K562 (cell line): ENCODE measurements at regions not wholly inside any gene's neighbourhood (a gene's known extent, or its start where the extent isn't known, plus 50 kb on each side); places are given as distances from the start of the nearest gene placed in this dataset.

Experiments
- ARHGAP35 ChIP-seq: fragments of 450-650 bp; IDR thresholded peaks from 2 replicates; pipeline ENCODE4 v1.6.1; 2018; ENCODE audit not compliant: partially characterized antibody
- CREM ChIP-seq: IDR thresholded peaks from 2 replicates; pipeline ENCODE4 v1.6.1; 2014; ENCODE audit warnings: antibody characterized with exemption, low read depth
- HOXB6 ChIP-seq: fragments of 250-450 bp; sonication (Bioruptor Pico); IDR thresholded peaks from 2 replicates; pipeline ENCODE4 v1.5.1; 2022; ENCODE audit warnings: mild to moderate bottlenecking, borderline replicate concordance
- NCOA1 ChIP-seq: fragments of 450-650 bp; IDR thresholded peaks from 2 replicates; pipeline ENCODE4 v1.6.1; 2016; ENCODE audit warnings: low read depth
- SPI1 ChIP-seq: IDR thresholded peaks from 2 replicates; pipeline ENCODE4 v1.6.1; 2011; ENCODE audit warnings: low read depth, low read length, control low read depth, borderline replicate concordance
- TARDBP ChIP-seq: fragments of 450-650 bp; IDR thresholded peaks from 2 replicates; pipeline ENCODE4 v1.6.1; 2016
- YY1 ChIP-seq, 3 experiments: IDR thresholded peaks; 2 replicates each; pipeline ENCODE4 v1.6.1; 2011; ENCODE audit warnings: low read length in 2 of 3, mild to moderate bottlenecking in 2 of 3, moderate library complexity in 2 of 3, borderline replicate concordance in 1 of 3, control low read depth in 1 of 3, low read depth in 1 of 3; ENCODE audit not compliant: insufficient read depth in 3 of 3, insufficient replicate concordance in 2 of 3, control insufficient read depth in 1 of 3, insufficient read length in 1 of 3; ENCODE audit errors: extremely low read depth in 1 of 3
- ZFPM2 ChIP-seq: fragments of 250-450 bp; sonication (Bioruptor Pico); IDR thresholded peaks from 2 replicates; pipeline ENCODE4 v1.5.1; 2022; ENCODE audit warnings: mild to moderate bottlenecking
- ZNF586 ChIP-seq: fragments of 450-650 bp; formaldehyde crosslinking; conservative IDR thresholded peaks from 2 replicates; pipeline ENCODE4 v1.4.0; 2020; ENCODE audit warnings: mild to moderate bottlenecking, moderate library complexity
- TF ChIP-seq, protein P1 (sequence below): IDR thresholded peaks from 3 replicates; pipeline ENCODE4 v1.6.1; 2011; ENCODE audit warnings: borderline replicate concordance, mild to moderate bottlenecking; ENCODE audit not compliant: insufficient read length, insufficient read depth
- TF ChIP-seq, protein P2 (sequence below), 3 experiments: IDR thresholded peaks in 2 of 3; conservative IDR thresholded peaks in 1 of 3; 2 replicates each; pipeline ENCODE4 v1.5.1; 2011 to 2012; ENCODE audit warnings: low read length in 3 of 3, mild to moderate bottlenecking in 3 of 3, control low read depth in 2 of 3, improper control_type of control experiment in 1 of 3, inconsistent platforms in 1 of 3, low read depth in 1 of 3, mixed read lengths in 1 of 3, moderate library complexity in 1 of 3; ENCODE audit not compliant: insufficient read depth in 2 of 3
- TF ChIP-seq, protein P3 (sequence below): fragments of 200-800 bp; sonication (Bioruptor generic); IDR thresholded peaks from 2 replicates; pipeline ENCODE4 v1.6.1; 2017; ENCODE audit warnings: missing genetic modification characterization, missing compliant biosample characterization

DNA sequence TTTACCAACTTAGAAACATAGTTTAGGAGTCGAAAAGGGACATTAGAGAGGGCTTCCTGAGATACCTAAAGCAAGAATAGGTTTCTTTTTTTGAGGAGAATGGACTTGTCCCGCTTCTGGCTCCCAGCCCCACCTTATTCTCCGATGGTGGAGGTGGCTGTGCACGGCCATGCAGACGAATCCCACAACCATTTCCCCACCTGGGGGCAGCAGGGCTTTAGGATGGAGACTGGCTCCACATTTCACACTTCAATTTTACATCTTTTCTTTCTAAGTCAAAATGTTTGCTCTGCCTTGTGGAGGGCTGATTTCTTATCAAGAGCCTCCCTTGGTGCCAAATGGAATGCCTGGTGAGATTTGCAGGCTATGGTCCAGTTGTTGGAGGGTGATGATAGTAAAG, 118.5 kb downstream of the GLRX3 start:
- TF ChIP-seq NCOA1 (no peak), ZNF586 (CRISPR knock-in tag) (no peak), CREM (no peak), SPI1 (no peak), ZFPM2 (CRISPR knock-in tag) (no peak), TARDBP (no peak), ARHGAP35 (no peak), HOXB6 (CRISPR knock-in tag) (no peak), YY1 (IDR thresholded peaks at IDR 0.05; ENCODE audit: borderline replicate concordance in 1 of 3, control insufficient read depth in 1 of 3, extremely low read depth in 1 of 3, insufficient read depth in 3 of 3, insufficient read length in 1 of 3, insufficient replicate concordance in 2 of 3, low read depth in 1 of 3, low read length in 2 of 3) (no peak)
- TF ChIP-seq, protein P1, sequence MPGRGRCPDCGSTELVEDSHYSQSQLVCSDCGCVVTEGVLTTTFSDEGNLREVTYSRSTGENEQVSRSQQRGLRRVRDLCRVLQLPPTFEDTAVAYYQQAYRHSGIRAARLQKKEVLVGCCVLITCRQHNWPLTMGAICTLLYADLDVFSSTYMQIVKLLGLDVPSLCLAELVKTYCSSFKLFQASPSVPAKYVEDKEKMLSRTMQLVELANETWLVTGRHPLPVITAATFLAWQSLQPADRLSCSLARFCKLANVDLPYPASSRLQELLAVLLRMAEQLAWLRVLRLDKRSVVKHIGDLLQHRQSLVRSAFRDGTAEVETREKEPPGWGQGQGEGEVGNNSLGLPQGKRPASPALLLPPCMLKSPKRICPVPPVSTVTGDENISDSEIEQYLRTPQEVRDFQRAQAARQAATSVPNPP, result no peak
- TF ChIP-seq, protein P2, sequence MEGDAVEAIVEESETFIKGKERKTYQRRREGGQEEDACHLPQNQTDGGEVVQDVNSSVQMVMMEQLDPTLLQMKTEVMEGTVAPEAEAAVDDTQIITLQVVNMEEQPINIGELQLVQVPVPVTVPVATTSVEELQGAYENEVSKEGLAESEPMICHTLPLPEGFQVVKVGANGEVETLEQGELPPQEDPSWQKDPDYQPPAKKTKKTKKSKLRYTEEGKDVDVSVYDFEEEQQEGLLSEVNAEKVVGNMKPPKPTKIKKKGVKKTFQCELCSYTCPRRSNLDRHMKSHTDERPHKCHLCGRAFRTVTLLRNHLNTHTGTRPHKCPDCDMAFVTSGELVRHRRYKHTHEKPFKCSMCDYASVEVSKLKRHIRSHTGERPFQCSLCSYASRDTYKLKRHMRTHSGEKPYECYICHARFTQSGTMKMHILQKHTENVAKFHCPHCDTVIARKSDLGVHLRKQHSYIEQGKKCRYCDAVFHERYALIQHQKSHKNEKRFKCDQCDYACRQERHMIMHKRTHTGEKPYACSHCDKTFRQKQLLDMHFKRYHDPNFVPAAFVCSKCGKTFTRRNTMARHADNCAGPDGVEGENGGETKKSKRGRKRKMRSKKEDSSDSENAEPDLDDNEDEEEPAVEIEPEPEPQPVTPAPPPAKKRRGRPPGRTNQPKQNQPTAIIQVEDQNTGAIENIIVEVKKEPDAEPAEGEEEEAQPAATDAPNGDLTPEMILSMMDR (IDR thresholded peaks at IDR 0.05 in 2 of 3, conservative IDR thresholded peaks at IDR 0.05 in 1 of 3; ENCODE audit: insufficient read depth in 2 of 3, low read depth in 1 of 3, low read length in 3 of 3), result no peak
- TF ChIP-seq, protein P3, sequence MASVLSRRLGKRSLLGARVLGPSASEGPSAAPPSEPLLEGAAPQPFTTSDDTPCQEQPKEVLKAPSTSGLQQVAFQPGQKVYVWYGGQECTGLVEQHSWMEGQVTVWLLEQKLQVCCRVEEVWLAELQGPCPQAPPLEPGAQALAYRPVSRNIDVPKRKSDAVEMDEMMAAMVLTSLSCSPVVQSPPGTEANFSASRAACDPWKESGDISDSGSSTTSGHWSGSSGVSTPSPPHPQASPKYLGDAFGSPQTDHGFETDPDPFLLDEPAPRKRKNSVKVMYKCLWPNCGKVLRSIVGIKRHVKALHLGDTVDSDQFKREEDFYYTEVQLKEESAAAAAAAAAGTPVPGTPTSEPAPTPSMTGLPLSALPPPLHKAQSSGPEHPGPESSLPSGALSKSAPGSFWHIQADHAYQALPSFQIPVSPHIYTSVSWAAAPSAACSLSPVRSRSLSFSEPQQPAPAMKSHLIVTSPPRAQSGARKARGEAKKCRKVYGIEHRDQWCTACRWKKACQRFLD (CRISPR knock-in tag), result no peak
